ENCODE measurements at regions not wholly inside any gene's neighbourhood (a gene's known extent, or its start where the extent isn't known, plus 50 kb on each side); places are given as distances from the start of the nearest gene placed in this dataset.

DNA sequence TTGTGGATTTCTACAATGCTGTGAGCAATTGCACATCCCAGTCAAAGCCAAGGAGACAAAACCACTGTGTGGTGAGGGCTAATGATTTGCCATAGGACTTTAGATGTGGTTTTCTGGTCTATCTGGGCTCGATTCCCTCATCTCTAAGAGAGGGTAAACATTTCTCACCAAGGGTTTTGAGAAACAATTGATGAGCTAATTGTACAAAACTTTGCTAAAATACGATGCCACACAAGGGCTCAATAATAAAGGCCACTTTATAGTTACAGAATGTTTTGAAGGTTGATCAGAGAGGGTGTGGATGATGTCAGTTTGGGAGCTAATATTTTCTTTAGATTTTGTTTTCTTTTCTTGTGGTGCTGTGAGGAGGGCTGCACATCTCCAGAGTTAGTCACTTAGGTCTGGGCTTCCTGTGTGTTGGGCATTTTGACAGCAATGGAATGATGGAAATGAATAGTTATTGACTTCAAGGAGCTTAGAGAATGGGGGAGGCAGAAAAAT, 60.8 kb upstream of the SLC38A4 start:
- Histone ChIP-seq H3K9me1 (replicated peaks; ENCODE audit: control insufficient read depth, extremely low read depth, insufficient read depth, low read length) (no peaks in the 10 kb centered on the region), H4K20me1 (replicated peaks; ENCODE audit: control insufficient read depth, extremely low read depth, insufficient read depth, low read length) (no peaks in the 10 kb centered on the region), H3K9ac (replicated peaks; ENCODE audit: extremely low read depth, insufficient read depth, low read length) (no peak overlapping the region), H3K79me2 (ENCODE audit: control insufficient read depth, insufficient read depth, low read length) (no peaks in the 10 kb centered on the region), H2AFZ (ENCODE audit: low read depth, low read length) (no peak overlapping the region), H3K4me2 (ENCODE audit: insufficient read depth, low read length) (no peak overlapping the region), H3K27ac (ENCODE audit: insufficient read depth, low read depth, low read length) (no peak overlapping the region), H3K4me3 (replicated peaks in 1 of 3; ENCODE audit: insufficient read depth in 1 of 3, low read depth in 1 of 3, low read length in 3 of 3) (no peak overlapping the region), H3K4me1 (ENCODE audit: control insufficient read depth, extremely low read depth, insufficient read depth, low read length) (no peaks in the 10 kb centered on the region), H3K9me3 (replicated peaks; ENCODE audit: control insufficient read depth, insufficient read depth, low read length) (no peaks in the 10 kb centered on the region), H3K36me3 (ENCODE audit: control insufficient read depth in 2 of 2, extremely low read depth in 1 of 2, insufficient read depth in 2 of 2, low read length in 2 of 2) (no peaks in the 10 kb centered on the region), H3K27me3 (ENCODE audit: control insufficient read depth in 2 of 2, insufficient read depth in 2 of 2, low read length in 2 of 2) (peaks cover 11 to 23% of the 10 kb centered on the region in 2 experiments)
- DNase-seq (ENCODE audit: low read depth, low spot score) (no peak), FAIRE-seq (no peak)
- CTCF ChIA-PET: interaction anchor here (0.9 kb wide), 1 partner anchor 12 kb away, joined by 3 read pairs; no protein-coding TSS in a partner anchor
- POLR2A ChIA-PET: no interaction called here
- no TSS peak for BruUV-seq (replicated peaks)
- dilution Hi-C loops (cut with MboI; ENCODE audit: extremely low pct_ligation_motif_present, low sequenced_read_pairs) (no loop called here), intact Hi-C loops (cut with micrococcal nuclease) (no loop called here)
- TF ChIP-seq POLR2AphosphoS5 (IDR thresholded peaks at IDR 0.05; ENCODE audit: insufficient read depth, low read depth, low read length): no peak
- TF ChIP-seq, protein P1, sequence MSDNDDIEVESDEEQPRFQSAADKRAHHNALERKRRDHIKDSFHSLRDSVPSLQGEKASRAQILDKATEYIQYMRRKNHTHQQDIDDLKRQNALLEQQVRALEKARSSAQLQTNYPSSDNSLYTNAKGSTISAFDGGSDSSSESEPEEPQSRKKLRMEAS (IDR thresholded peaks at IDR 0.05; ENCODE audit: insufficient read depth, insufficient read length): no peak
- no peak for TF ChIP-seq GATA2 (IDR thresholded peaks at IDR 0.05; ENCODE audit: insufficient read depth, insufficient read length, low read depth, low read length)
- no peak for TF ChIP-seq CTCF (IDR thresholded peaks at IDR 0.05; ENCODE audit: extremely low read depth in 1 of 2, insufficient read depth in 1 of 2, low read depth in 1 of 2, low read length in 2 of 2)
- no peak for TF ChIP-seq POLR2A (IDR thresholded peaks at IDR 0.05; ENCODE audit: low read depth, low read length)
- TF ChIP-seq JUN (IDR thresholded peaks at IDR 0.05; ENCODE audit: borderline replicate concordance, insufficient read depth, insufficient read length, low read depth): no peak
- TF ChIP-seq MYC (IDR thresholded peaks at IDR 0.05; ENCODE audit: low read depth, low read length): no peak
- TF ChIP-seq FOS (IDR thresholded peaks at IDR 0.05; ENCODE audit: borderline replicate concordance, insufficient read depth, low read length): no peak
- TF ChIP-seq EZH2 (IDR thresholded peaks at IDR 0.05; ENCODE audit: borderline replicate concordance, low read depth, low read length, severe bottlenecking): no peak

Data from endothelial cell of umbilical vein (primary cell).